Tibial artery (tissue), 4 donors: ENCODE measurements at regions not wholly inside any gene's neighbourhood (a gene's known extent, or its start where the extent isn't known, plus 50 kb on each side); places are given as distances from the start of the nearest gene placed in this dataset.

Experiments used
- DNase-seq, 2 donors: peaks; one replicate each; pipeline ENCODE4 v3.0.0-alpha.2; 2019
- H3K27ac ChIP-seq, 2 donors: fragments of 200-600 bp; sonication (generic) in 1 of 2; 1 replicate in 1 of 2; 2 replicates in 1 of 2; pipeline ENCODE4 v1.5.1; 2018 to 2019; ENCODE audit warnings: mild to moderate bottlenecking in 1 of 2
- H3K27me3 ChIP-seq, 2 donors: fragments of 200-600 bp; sonication (generic) in 1 of 2; one replicate each; pipeline versions ENCODE4 v1.5.1 to v1.6.0; 2016 to 2019
- H3K36me3 ChIP-seq, 3 donors: fragments of 200-600 bp; sonication (generic) in 2 of 3; one replicate each; pipeline ENCODE4 v1.5.1; 2016 to 2019; ENCODE audit warnings: mild to moderate bottlenecking in 2 of 3
- H3K4me1 ChIP-seq, 4 donors: fragments of 200-600 bp; sonication (generic) in 2 of 4; 1 replicate in 3 of 4; 2 replicates in 1 of 4; pipeline ENCODE4 v1.5.1; 2016 to 2019
- H3K4me3 ChIP-seq, 2 donors: fragments of 200-600 bp; sonication (generic) in 1 of 2; 1 replicate in 1 of 2; 2 replicates in 1 of 2; pipeline ENCODE4 v1.5.1; 2018 to 2019; ENCODE audit warnings: mild to moderate bottlenecking in 2 of 2
- H3K9me3 ChIP-seq, 3 donors: fragments of 200-600 bp; sonication (generic) in 1 of 3; one replicate each; pipeline ENCODE4 v1.5.1; 2016 to 2019
- intact Hi-C: fragments of 100-400 bp; cut with DNase I; formaldehyde crosslinking; loops from one replicate; pipeline ENCODE4 v1.15.0; 2023; ENCODE audit warnings: low total_unique reads
- TF ChIP-seq, protein P1 (sequence below), 2 experiments: fragments of 200-600 bp in 1 of 2; fragments of 450-650 bp in 1 of 2; IDR thresholded peaks; one replicate each; pipeline ENCODE4 v1.5.1; 2017 to 2019; ENCODE audit warnings: antibody characterized with exemption in 2 of 2, mild to moderate bottlenecking in 1 of 2, moderate library complexity in 1 of 2

- Histone ChIP-seq H3K4me1 (peaks cover 0 to 20% (median 11%) of the 10 kb centered on the region in 4 donors), H3K36me3 (no peaks in the 10 kb centered on the region), H3K27ac (no peak overlapping the region), H3K27me3 (no peaks in the 10 kb centered on the region), H3K4me3 (no peak overlapping the region), H3K9me3 (no peaks in the 10 kb centered on the region)
- no peak for DNase-seq
- TF ChIP-seq, protein P1, sequence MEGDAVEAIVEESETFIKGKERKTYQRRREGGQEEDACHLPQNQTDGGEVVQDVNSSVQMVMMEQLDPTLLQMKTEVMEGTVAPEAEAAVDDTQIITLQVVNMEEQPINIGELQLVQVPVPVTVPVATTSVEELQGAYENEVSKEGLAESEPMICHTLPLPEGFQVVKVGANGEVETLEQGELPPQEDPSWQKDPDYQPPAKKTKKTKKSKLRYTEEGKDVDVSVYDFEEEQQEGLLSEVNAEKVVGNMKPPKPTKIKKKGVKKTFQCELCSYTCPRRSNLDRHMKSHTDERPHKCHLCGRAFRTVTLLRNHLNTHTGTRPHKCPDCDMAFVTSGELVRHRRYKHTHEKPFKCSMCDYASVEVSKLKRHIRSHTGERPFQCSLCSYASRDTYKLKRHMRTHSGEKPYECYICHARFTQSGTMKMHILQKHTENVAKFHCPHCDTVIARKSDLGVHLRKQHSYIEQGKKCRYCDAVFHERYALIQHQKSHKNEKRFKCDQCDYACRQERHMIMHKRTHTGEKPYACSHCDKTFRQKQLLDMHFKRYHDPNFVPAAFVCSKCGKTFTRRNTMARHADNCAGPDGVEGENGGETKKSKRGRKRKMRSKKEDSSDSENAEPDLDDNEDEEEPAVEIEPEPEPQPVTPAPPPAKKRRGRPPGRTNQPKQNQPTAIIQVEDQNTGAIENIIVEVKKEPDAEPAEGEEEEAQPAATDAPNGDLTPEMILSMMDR (IDR thresholded peaks at IDR 0.05), result no peak
- intact Hi-C loops, result no loop called here
Measured at GRCh38 chr2:234840336-234840735, 111.5 kb upstream of the SH3BP4 start.

GRCh38 chr2:234839285-234839684 lies 112.5 kb upstream of the SH3BP4 start:
- no peaks in the 10 kb centered on the region for H3K9me3 ChIP-seq
- H3K27me3 ChIP-seq, result no peaks in the 10 kb centered on the region
- peaks cover 0 to 20% (median 11%) of the 10 kb centered on the region in 4 donors for H3K4me1 ChIP-seq
- H3K27ac ChIP-seq, result no peak overlapping the region
- H3K4me3 ChIP-seq, result no peak overlapping the region
- no peaks in the 10 kb centered on the region for H3K36me3 ChIP-seq
- TF ChIP-seq, protein P1 (IDR thresholded peaks at IDR 0.05), result no peak
- no peak for DNase-seq
- intact Hi-C loops, result no loop called here

DNA sequence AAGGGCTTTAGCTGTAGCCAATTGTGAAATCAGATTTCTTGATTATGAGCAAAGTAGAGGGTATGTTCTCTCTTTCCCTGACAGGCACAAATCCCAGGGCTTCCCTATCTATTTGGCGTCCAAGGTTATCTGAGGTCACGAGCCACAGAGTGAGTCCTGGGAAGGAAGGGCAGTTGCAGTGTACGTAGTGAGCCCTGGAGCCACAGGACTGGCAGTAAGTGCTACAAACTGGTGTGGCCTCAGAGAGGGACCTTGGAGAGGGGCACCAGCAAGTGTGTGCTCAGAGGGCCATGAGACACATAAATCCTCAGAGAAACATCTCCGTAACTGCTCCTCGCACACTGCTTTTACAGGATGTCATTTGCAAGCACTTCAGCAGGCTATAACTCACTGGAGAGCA lies 115.5 kb upstream of the SH3BP4 start:
- H3K9me3 ChIP-seq, result no peaks in the 10 kb centered on the region
- intact Hi-C loops, result no loop called here
- no peak overlapping the region for H3K4me3 ChIP-seq
- H3K27ac ChIP-seq, result no peak overlapping the region
- TF ChIP-seq, protein P1 (IDR thresholded peaks at IDR 0.05), result no peak
- H3K4me1 ChIP-seq, result peaks cover 0 to 17% (median 11%) of the 10 kb centered on the region in 4 donors
- no peaks in the 10 kb centered on the region for H3K27me3 ChIP-seq
- DNase-seq, result no peak
- H3K36me3 ChIP-seq, result no peaks in the 10 kb centered on the region

GRCh38 chr2:234835738-234836137 lies 116.1 kb upstream of the SH3BP4 start:
- Histone ChIP-seq H3K9me3 (no peaks in the 10 kb centered on the region), H3K27me3 (no peaks in the 10 kb centered on the region), H3K27ac (no peak overlapping the region), H3K4me1 (peaks cover 0 to 12% (median 8%) of the 10 kb centered on the region in 4 donors), H3K36me3 (no peaks in the 10 kb centered on the region), H3K4me3 (no peak overlapping the region)
- intact Hi-C loops, result no loop called here
- TF ChIP-seq, protein P1 (IDR thresholded peaks at IDR 0.05), result no peak
- DNase-seq, result no peak

DNA sequence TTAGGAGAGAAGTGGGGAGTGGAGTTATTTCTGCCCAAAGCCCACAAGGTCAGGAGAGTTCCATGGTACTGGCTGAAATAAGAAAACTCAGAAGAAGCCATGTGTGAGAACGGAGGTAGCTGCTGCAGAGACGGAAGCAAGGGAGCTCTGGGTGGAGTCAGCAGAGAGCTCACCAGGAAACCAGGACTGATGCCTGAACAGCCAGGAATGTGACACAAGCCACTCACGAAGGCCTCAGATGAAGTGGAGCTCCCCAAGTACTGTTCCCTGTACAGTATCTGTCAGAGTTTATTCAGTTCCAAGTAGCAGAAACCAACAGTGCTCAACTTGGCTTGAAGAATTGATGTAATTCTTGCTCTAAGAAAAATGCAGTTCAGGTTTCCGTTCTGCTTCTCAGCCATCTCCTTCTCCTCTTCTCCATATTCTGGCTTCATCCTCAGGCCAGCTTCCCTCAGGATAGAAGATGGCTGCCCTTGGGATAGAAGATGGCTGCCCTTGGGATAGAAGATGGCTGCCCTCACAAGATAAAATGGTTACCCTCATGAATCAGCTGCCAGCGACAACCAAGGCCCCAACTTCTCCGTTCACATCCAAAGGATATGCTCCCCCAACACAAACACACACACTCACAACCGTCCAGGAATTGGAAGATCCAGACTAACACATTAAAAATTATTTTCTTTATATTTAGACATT lies 117.4 kb upstream of the SH3BP4 start:
- TF ChIP-seq, protein P1 (IDR thresholded peaks at IDR 0.05), result no peak
- Histone ChIP-seq H3K27ac (no peak overlapping the region), H3K36me3 (no peaks in the 10 kb centered on the region), H3K4me3 (no peak overlapping the region), H3K9me3 (no peaks in the 10 kb centered on the region), H3K4me1 (no peaks in the 10 kb centered on the region), H3K27me3 (no peaks in the 10 kb centered on the region)
- intact Hi-C loops, result no loop called here
- DNase-seq, result no peak
